Activated naive CD8-positive, alpha-beta T cell treated with anti-CD3 and anti-CD28 coated beads, Interleukin-2, amount 50 U/mL, for 24 hours (primary cell): ENCODE measurements at regions not wholly inside any gene's neighbourhood (a gene's known extent, or its start where the extent isn't known, plus 50 kb on each side); places are given as distances from the start of the nearest gene placed in this dataset.
"Not testable (repeated sequence)": the region's sequence is repeated elsewhere in the genome, so short reads cannot be mapped to it uniquely, and the experiment has no call there.

Source experiments
- ATAC-seq: fragments of 150-1000 bp; cut with Tn5 transposase; one replicate; pipeline ENCODE4 v1.10.0; 2021
- DNase-seq: peaks from one replicate; pipeline ENCODE4 v3.0.0; 2021
- H3K27ac Mint-ChIP-seq: one replicate; pipeline ENCODE4 v1.8.0; 2021; ENCODE audit warnings: mild to moderate bottlenecking, mixed read lengths
- H3K27me3 Mint-ChIP-seq: one replicate; pipeline ENCODE4 v1.8.0; 2021; ENCODE audit warnings: mixed read lengths
- H3K36me3 Mint-ChIP-seq: one replicate; pipeline ENCODE4 v1.8.0; 2021; ENCODE audit warnings: low read depth, mixed read lengths
- H3K4me1 Mint-ChIP-seq: one replicate; pipeline ENCODE4 v1.8.0; 2021; ENCODE audit warnings: mixed read lengths
- H3K4me3 Mint-ChIP-seq: one replicate; pipeline ENCODE4 v1.8.0; 2021; ENCODE audit warnings: mild to moderate bottlenecking, moderate library complexity, mixed read lengths
- H3K9me3 Mint-ChIP-seq: one replicate; pipeline ENCODE4 v1.8.0; 2021; ENCODE audit warnings: mixed read lengths

- ATAC-seq, result no peak
- no peaks in the 10 kb centered on the region for H3K9me3 Mint-ChIP-seq
- H3K27me3 Mint-ChIP-seq, result no peaks in the 10 kb centered on the region
- no peaks in the 10 kb centered on the region for H3K36me3 Mint-ChIP-seq
- H3K4me3 Mint-ChIP-seq, result no peak overlapping the region
- no peak overlapping the region for H3K27ac Mint-ChIP-seq
- H3K4me1 Mint-ChIP-seq, result no peaks in the 10 kb centered on the region
- no peak for DNase-seq
Measured at GRCh38 chr1:116185161-116185701, 74.0 kb downstream of the MAB21L3 start.

- H3K27me3 Mint-ChIP-seq, result peaks cover 2% of the 10 kb centered on the region
- no peak overlapping the region for H3K4me3 Mint-ChIP-seq
- no peak overlapping the region for H3K27ac Mint-ChIP-seq
- ATAC-seq, result no peak
- H3K4me1 Mint-ChIP-seq, result no peaks in the 10 kb centered on the region
- DNase-seq, result no peak
- no peaks in the 10 kb centered on the region for H3K36me3 Mint-ChIP-seq
- H3K9me3 Mint-ChIP-seq, result no peaks in the 10 kb centered on the region
Measured at GRCh38 chr1:116189481-116189880, 78.3 kb downstream of the MAB21L3 start.

GRCh38 chr1:116191294-116191693 lies 80.1 kb downstream of the MAB21L3 start:
- DNase-seq (no peak), ATAC-seq (no peak)
- no peaks in the 10 kb centered on the region for H3K4me1 Mint-ChIP-seq
- H3K27ac Mint-ChIP-seq, result no peak overlapping the region
- no peaks in the 10 kb centered on the region for H3K36me3 Mint-ChIP-seq
- peaks cover 2% of the 10 kb centered on the region for H3K27me3 Mint-ChIP-seq
- H3K9me3 Mint-ChIP-seq, result no peaks in the 10 kb centered on the region
- H3K4me3 Mint-ChIP-seq, result no peak overlapping the region

GRCh38 chr1:116193768-116194167 lies 82.6 kb downstream of the MAB21L3 start:
- DNase-seq, result no peak
- H3K4me3 Mint-ChIP-seq, result no peak overlapping the region
- H3K9me3 Mint-ChIP-seq, result no peaks in the 10 kb centered on the region
- no peaks in the 10 kb centered on the region for H3K4me1 Mint-ChIP-seq
- H3K27ac Mint-ChIP-seq, result no peak overlapping the region
- no peaks in the 10 kb centered on the region for H3K36me3 Mint-ChIP-seq
- ATAC-seq, result no peak
- peaks cover 2% of the 10 kb centered on the region for H3K27me3 Mint-ChIP-seq

GRCh38 chr1:116194568-116194967 lies 83.4 kb downstream of the MAB21L3 start:
- ATAC-seq (no peak), DNase-seq (no peak)
- peaks cover 2% of the 10 kb centered on the region for H3K27me3 Mint-ChIP-seq
- H3K9me3 Mint-ChIP-seq, result no peaks in the 10 kb centered on the region
- H3K27ac Mint-ChIP-seq, result no peak overlapping the region
- H3K4me1 Mint-ChIP-seq, result no peaks in the 10 kb centered on the region
- no peaks in the 10 kb centered on the region for H3K36me3 Mint-ChIP-seq
- no peak overlapping the region for H3K4me3 Mint-ChIP-seq

- no peaks in the 10 kb centered on the region for H3K9me3 Mint-ChIP-seq
- DNase-seq (no peak), ATAC-seq (no peak)
- no peaks in the 10 kb centered on the region for H3K4me1 Mint-ChIP-seq
- H3K27ac Mint-ChIP-seq, result no peak overlapping the region
- peaks cover 2% of the 10 kb centered on the region for H3K27me3 Mint-ChIP-seq
- H3K4me3 Mint-ChIP-seq, result no peak overlapping the region
- H3K36me3 Mint-ChIP-seq, result no peaks in the 10 kb centered on the region
Measured at GRCh38 chr1:116195077-116195868, 84.1 kb downstream of the MAB21L3 start.

- not testable (repeated sequence) for DNase-seq, H3K4me1 Mint-ChIP-seq, H3K27ac Mint-ChIP-seq, H3K36me3 Mint-ChIP-seq, ATAC-seq, H3K4me3 Mint-ChIP-seq, H3K9me3 Mint-ChIP-seq
- peaks cover 11% of the 10 kb centered on the region for H3K27me3 Mint-ChIP-seq
Measured at GRCh38 chr1:116200343-116200742, 89.1 kb downstream of the MAB21L3 start.

GRCh38 chr1:116201911-116202310 lies 90.7 kb downstream of the MAB21L3 start:
- Mint-ChIP-seq H3K4me3 (no peak overlapping the region), H3K4me1 (no peaks in the 10 kb centered on the region), H3K27ac (no peak overlapping the region), H3K9me3 (no peaks in the 10 kb centered on the region), H3K36me3 (no peaks in the 10 kb centered on the region), H3K27me3 (peaks cover 11% of the 10 kb centered on the region)
- ATAC-seq, result no peak
- DNase-seq, result no peak

- H3K4me3 Mint-ChIP-seq, result no peak overlapping the region
- H3K36me3 Mint-ChIP-seq, result no peaks in the 10 kb centered on the region
- no peak for ATAC-seq
Measured at GRCh38 chr1:116203181-116203723, 92.1 kb downstream of the MAB21L3 start.

GRCh38 chr1:116203920-116204319 lies 92.7 kb downstream of the MAB21L3 start:
- DNase-seq (no peak), ATAC-seq (no peak)
- Mint-ChIP-seq H3K9me3 (no peaks in the 10 kb centered on the region), H3K27me3 (peaks cover 11% of the 10 kb centered on the region), H3K4me1 (no peaks in the 10 kb centered on the region), H3K4me3 (no peak overlapping the region), H3K36me3 (no peaks in the 10 kb centered on the region), H3K27ac (no peak overlapping the region)

More at GRCh38 chr1:116203181-116203723, 92.1 kb downstream of the MAB21L3 start:
- Mint-ChIP-seq H3K27ac (no peak overlapping the region), H3K4me1 (no peaks in the 10 kb centered on the region), H3K9me3 (no peaks in the 10 kb centered on the region), H3K27me3 (peaks cover 11% of the 10 kb centered on the region)
- DNase-seq, result no peak

- Mint-ChIP-seq H3K27me3 (peaks cover 10% of the 10 kb centered on the region), H3K36me3 (no peaks in the 10 kb centered on the region), H3K9me3 (no peaks in the 10 kb centered on the region), H3K4me3 (no peak overlapping the region), H3K27ac (no peak overlapping the region), H3K4me1 (no peaks in the 10 kb centered on the region)
- ATAC-seq, result no peak
- no peak for DNase-seq
Measured at GRCh38 chr1:116205941-116206679, 94.9 kb downstream of the MAB21L3 start.

- no peaks in the 10 kb centered on the region for H3K4me1 Mint-ChIP-seq
- H3K27ac Mint-ChIP-seq, result no peak overlapping the region
- H3K4me3 Mint-ChIP-seq, result no peak overlapping the region
Measured at GRCh38 chr1:116207126-116207735, 96.0 kb downstream of the MAB21L3 start.

GRCh38 chr1:116208136-116208535 lies 96.9 kb downstream of the MAB21L3 start:
- Mint-ChIP-seq H3K27ac (no peak overlapping the region), H3K27me3 (peaks cover 2% of the 10 kb centered on the region), H3K4me3 (no peak overlapping the region), H3K4me1 (no peaks in the 10 kb centered on the region), H3K36me3 (no peaks in the 10 kb centered on the region), H3K9me3 (no peaks in the 10 kb centered on the region)
- DNase-seq (no peak), ATAC-seq (no peak)

More at GRCh38 chr1:116207126-116207735, 96.0 kb downstream of the MAB21L3 start:
- ATAC-seq (no peak), DNase-seq (no peak)
- no peaks in the 10 kb centered on the region for H3K9me3 Mint-ChIP-seq
- H3K36me3 Mint-ChIP-seq, result no peaks in the 10 kb centered on the region
- H3K27me3 Mint-ChIP-seq, result peaks cover 8% of the 10 kb centered on the region

- Mint-ChIP-seq H3K27me3 (no peaks in the 10 kb centered on the region), H3K9me3 (no peaks in the 10 kb centered on the region), H3K4me1 (no peaks in the 10 kb centered on the region), H3K36me3 (no peaks in the 10 kb centered on the region), H3K27ac (no peak overlapping the region), H3K4me3 (no peak overlapping the region)
- ATAC-seq (no peak), DNase-seq (no peak)
Measured at GRCh38 chr1:116211294-116211693, 100.1 kb downstream of the MAB21L3 start.
